HS-27A (cell line): ENCODE measurements at regions not wholly inside any gene's neighbourhood (a gene's known extent, or its start where the extent isn't known, plus 50 kb on each side); places are given as distances from the start of the nearest gene placed in this dataset.

Experiments used
- DNase-seq: peaks from one replicate; pipeline ENCODE4 v3.0.0-alpha.2; 2012; ENCODE audit warnings: low read depth, missing footprints

- DNase-seq = no peak
Observed at GRCh38 chr20:11044561-11044960, 370.8 kb upstream of the JAG1 start.

DNA sequence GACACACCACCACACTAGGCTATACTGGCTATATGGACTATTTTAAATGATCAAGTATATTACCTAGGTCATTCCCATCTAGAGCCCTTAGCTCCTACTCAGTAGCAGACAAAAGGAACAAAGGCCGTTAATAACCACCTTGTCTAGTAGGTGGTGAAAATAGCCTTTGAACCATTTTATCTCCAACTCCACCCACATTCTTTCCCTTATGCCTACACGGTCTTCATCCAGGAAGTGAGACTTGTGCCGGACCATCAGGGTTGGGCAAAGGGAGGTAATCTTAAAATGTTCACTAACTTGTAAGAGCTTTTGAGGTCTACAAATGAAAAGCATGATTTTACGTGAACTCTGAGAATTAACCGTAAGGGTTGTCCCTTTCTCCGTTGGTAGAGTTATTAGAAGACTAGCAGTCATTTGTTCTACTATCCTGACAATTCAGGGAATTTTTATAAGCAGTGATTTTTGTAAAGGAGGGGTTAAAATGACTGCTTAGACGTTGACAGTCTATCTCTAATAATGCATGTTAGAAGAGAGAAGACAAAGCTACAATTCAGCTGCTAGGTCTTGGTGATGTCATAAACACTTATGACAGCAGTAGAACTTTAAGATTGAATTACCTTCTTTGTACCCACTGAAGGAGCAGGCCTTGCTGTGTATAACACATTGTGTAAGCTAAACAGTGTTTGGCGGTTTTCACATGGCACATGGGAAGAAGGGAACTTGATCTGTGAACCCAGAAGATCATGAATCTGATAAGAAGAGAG, 371.8 kb upstream of the JAG1 start:
- DNase-seq = no peak

GRCh38 chr20:11047559-11047958, 373.8 kb upstream of the JAG1 start:
- no peak for DNase-seq

DNA sequence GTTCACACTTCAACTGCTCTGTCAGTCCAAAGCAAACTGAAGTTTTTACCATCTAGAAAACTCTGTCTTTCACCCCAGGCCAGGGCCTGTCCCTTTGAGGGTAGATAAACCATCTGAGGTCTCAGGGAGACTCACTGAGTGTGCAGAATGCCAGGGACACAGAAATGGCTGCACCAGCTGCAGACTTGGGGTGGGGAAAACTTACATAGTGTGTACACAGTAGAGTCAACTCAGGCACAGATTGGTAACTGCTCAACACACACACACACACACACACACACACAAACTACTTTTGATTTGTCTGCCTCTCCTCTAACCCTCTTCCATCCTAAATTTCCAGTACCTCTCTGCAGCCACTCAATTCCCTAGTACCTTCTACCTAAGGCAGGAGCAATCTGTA, 374.9 kb upstream of the JAG1 start:
- DNase-seq = no peak

GRCh38 chr20:11050350-11050749, 376.6 kb upstream of the JAG1 start:
- no peak for DNase-seq

- DNase-seq = no peak
Observed at GRCh38 chr20:11051136-11051535, 377.3 kb upstream of the JAG1 start.

DNA sequence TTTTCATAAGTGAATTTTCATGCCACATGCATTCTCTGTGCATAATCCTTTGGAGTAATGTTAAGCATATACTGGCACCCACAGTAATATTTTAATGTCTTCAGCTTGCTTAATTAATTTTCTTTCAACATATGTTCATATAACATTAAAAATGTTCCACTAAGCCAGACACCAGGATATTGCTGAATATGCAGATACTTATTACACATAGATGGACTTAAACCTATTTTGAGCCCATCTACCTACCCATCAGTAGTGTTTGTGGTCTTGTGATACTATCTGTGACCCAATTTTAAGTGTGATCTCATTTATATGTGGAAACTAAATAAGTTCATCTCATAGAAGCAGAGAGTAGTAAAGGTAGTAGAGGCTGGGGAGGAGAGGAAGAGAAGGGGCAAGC, 379.5 kb upstream of the JAG1 start:
- DNase-seq = no peak

DNA sequence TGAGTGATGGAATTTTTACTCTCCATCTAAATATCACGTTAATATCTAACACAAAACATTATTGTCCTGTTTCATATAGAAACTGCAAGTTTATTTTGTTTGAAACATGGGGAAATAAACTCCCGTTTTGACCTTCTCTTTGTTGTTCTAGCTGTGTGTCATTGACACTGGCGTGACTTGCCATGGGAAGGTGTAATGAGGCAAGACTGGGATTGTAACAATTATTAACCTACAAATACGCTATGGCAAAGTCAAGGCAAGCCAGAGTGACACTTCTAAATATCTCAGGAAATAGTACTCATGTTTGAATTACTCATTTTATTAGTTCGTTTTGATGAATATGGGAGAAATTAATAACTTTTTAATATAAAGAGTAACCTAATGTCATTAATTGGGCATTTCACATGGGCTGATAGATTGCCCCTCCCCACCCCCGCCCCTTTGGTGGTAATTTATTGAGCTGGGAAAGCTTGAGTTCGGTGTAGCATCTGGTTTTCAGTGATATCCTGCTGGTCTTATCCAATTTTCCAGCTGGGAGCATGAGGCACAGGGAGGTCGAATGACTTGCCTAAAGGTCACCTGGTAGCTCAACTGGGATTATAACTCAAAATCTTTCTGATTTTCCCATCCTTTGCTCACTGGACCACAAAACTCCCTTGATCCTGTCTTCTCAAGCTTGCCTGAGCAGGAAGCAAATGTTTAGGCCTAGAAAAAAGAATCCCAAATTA, 380.6 kb upstream of the JAG1 start:
- no peak for DNase-seq

- no peak for DNase-seq
Observed at GRCh38 chr20:11056414-11056813, 382.6 kb upstream of the JAG1 start.

DNA sequence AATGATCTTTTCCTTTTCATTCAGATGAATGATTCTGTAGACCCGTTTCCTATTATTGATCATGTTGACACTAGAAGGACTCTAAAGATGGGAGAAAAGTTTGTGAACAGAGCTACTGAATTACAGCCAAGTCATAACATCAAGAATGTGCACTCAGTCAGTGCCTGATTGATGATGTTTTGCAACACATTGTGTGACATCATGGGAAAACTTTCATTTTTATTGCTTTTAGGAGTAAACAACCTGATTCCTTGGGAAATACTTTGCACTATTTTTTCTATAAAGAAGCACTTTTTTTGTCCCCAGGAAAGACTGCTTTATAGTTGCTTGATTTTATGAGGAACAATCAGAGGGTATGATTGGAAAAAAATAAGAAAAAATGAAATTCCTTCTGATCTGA, 383.8 kb upstream of the JAG1 start:
- no peak for DNase-seq

- DNase-seq = no peak
Observed at GRCh38 chr20:11059659-11060058, 385.9 kb upstream of the JAG1 start.

DNA sequence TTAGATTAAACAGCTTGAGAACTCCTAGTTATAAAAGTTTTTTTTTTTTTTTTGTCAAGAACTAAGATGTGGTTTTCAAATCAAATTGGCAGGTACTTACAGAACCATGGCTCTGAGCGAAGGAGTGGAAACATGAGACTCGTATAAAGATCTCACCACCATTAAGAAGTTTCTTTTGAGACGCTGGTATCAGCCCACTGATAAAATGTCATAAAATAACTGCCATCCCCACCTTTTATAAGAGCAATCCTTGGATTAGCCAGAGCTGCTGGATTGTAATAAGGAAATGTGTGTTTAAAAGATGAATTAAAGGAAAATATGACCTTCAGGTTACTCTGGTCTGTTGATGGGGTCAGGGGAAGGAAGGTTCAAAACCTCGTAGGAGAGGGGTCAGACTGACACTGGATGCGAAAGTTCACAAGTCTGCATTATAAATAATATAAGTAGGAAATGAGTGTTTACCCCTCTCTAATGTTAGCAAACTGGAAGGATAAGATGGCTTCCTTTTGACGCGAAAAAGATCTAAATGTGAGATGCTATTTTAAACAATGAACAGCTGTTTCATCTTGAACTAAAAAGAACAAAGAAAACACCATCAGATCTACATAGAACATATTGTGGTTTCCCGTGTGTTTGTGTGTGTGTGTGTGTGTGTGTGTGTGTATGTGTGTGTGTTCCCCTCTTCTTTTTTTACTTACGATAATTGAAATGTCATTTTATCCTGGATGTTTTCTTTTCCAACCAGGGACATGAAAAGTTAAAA, 386.8 kb upstream of the JAG1 start:
- DNase-seq = no peak

DNA sequence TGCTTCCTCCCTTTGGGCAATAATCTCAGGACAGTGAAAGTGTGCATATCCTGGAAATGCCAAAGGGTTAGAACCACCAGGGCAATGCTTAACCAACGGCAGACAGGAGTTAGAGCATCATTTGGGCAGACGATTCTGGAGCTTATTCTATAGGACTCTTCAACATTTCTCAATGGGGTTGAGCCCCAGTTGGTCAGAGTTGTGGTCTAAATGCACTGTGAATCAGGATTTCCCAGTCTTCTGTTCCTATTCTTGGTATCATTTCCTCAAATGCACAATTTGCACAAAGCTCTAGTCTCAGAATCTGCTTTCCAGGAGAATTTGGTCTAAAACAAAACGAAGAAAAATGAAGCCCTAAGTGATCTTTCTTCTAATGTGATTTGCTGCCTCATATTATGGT, 389.6 kb upstream of the JAG1 start:
- no peak for DNase-seq

GRCh38 chr20:11064946-11065345, 391.1 kb upstream of the JAG1 start:
- DNase-seq = no peak

DNA sequence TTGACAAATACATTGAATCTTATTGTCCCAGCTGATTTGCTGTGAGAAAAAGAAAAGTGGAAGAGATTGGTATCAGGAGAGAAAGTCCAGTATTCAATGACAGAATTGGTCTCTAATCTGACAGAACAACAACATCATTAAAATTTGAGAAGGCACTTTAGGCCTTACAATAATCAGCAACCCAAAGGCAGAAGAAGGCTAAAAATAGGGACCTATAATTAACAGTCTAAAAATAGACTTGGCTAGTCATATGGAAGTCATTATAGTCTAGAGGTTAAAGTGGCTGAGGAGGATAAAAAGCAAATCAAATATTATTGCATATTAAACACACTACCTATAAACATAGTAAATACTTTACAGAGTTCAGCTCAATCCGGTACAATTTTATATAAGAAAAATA, 393.6 kb upstream of the JAG1 start:
- DNase-seq = no peak

DNA sequence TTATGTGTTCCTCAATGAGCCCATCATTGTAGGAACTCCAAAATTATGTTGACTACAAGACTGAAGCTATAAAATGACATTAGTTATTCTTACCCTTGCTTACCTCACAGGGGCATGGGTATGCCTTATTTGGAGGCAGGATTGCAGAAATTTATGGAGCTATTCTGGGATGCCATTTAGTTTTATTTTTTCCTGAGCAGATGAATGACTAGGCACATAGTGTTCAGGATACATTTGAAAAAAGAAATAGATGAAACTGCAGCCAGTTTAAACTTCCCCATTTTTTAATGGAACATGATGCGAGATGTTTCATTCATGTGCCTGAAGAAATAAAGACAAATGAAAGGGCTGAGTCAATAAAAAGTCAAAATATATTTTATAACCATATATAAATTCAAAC, 399.2 kb upstream of the JAG1 start:
- no peak for DNase-seq

DNA sequence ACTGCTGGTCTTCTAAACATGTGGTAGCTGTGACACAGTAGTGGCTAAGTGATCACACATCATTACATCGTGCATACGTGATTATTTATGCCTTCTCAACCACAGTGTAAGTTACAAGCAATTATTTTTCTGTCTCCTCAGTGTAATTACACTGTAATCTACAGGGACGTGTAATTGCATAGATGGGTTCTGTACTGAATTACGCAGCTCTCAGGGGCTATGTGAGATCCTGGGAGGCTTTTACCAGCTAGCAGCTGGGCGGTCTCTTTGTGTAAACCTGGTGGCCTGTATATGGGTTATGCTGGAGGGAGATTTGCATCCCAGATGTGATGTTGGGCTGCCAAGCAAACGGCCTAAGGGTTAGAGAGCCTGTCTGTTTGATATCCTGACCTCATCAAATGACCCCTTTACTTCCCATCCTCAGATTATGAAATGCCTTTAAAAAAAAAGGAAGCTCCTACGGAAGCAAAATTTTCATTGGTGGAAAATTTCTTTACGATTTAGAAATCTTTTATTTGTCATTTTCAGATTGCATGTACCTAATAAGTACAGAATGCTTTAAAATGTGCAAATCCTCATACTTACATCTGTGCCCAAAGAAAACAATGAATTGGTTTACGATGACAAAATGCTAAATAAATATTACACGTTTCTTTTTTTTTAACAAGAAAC, 402.8 kb upstream of the JAG1 start:
- DNase-seq = no peak

GRCh38 chr20:11077226-11077625, 403.4 kb upstream of the JAG1 start:
- no peak for DNase-seq

- no peak for DNase-seq
Observed at GRCh38 chr20:11080010-11080409, 406.2 kb upstream of the JAG1 start.

GRCh38 chr20:11080781-11081377, 407.1 kb upstream of the JAG1 start:
- DNase-seq = no peak

GRCh38 chr20:11083841-11084240, 410.0 kb upstream of the JAG1 start:
- DNase-seq = no peak

- no peak for DNase-seq
Observed at GRCh38 chr20:11084508-11084907, 410.7 kb upstream of the JAG1 start.
